MG63 (cell line): ENCODE measurements at regions not wholly inside any gene's neighbourhood (a gene's known extent, or its start where the extent isn't known, plus 50 kb on each side); places are given as distances from the start of the nearest gene placed in this dataset.

Experiments
- DNase-seq: peaks from one replicate; pipeline ENCODE4 v3.0.0-alpha.2; 2020
- H3K27me3 ChIP-seq: fragments of 250-450 bp; sonication (Bioruptor Pico); 2 replicates; pipeline ENCODE4 v1.5.1; 2020; ENCODE audit warnings: mild to moderate bottlenecking, moderate library complexity
- H3K36me3 ChIP-seq: fragments of 250-450 bp; sonication (Bioruptor Pico); 2 replicates; pipeline ENCODE4 v1.5.1; 2020; ENCODE audit warnings: mild to moderate bottlenecking, moderate library complexity
- H3K4me3 ChIP-seq: fragments of 250-450 bp; sonication (Bioruptor Pico); 2 replicates; pipeline ENCODE4 v1.5.1; 2020; ENCODE audit warnings: mild to moderate bottlenecking, moderate library complexity
- H3K9me3 ChIP-seq: fragments of 250-450 bp; sonication (Bioruptor Pico); 2 replicates; pipeline ENCODE4 v1.5.1; 2020; ENCODE audit warnings: mild to moderate bottlenecking, moderate library complexity

GRCh38 chr6:142500250-142500786, 198.5 kb downstream of the ADGRG6 start:
- no peak for DNase-seq
- Histone ChIP-seq H3K36me3 (no peaks in the 10 kb centered on the region), H3K27me3 (no peaks in the 10 kb centered on the region), H3K4me3 (no peak overlapping the region), H3K9me3 (peaks cover 4% of the 10 kb centered on the region; the same call in 1 of the 2 replicates)

- no peaks in the 10 kb centered on the region for H3K27me3 ChIP-seq
- H3K36me3 ChIP-seq = no peaks in the 10 kb centered on the region
- no peak for DNase-seq
- H3K4me3 ChIP-seq = no peak overlapping the region
- peaks cover 4% of the 10 kb centered on the region; the same call in 1 of the 2 replicates for H3K9me3 ChIP-seq
These were observed 200.0 kb downstream of the ADGRG6 start for GRCh38 chr6:142501795-142502194.

- no peaks in the 10 kb centered on the region for H3K36me3 ChIP-seq
- H3K27me3 ChIP-seq = no peaks in the 10 kb centered on the region
- peaks cover 4% of the 10 kb centered on the region; the same call in 1 of the 2 replicates for H3K9me3 ChIP-seq
- H3K4me3 ChIP-seq = no peak overlapping the region
- DNase-seq = no peak
These were observed 205.3 kb downstream of the ADGRG6 start for GRCh38 chr6:142507065-142507464.

- Histone ChIP-seq H3K27me3 (no peaks in the 10 kb centered on the region), H3K4me3 (no peak overlapping the region), H3K9me3 (no peaks in the 10 kb centered on the region), H3K36me3 (no peaks in the 10 kb centered on the region)
- no peak for DNase-seq
These were observed 208.4 kb downstream of the ADGRG6 start for GRCh38 chr6:142510211-142510610.

DNA sequence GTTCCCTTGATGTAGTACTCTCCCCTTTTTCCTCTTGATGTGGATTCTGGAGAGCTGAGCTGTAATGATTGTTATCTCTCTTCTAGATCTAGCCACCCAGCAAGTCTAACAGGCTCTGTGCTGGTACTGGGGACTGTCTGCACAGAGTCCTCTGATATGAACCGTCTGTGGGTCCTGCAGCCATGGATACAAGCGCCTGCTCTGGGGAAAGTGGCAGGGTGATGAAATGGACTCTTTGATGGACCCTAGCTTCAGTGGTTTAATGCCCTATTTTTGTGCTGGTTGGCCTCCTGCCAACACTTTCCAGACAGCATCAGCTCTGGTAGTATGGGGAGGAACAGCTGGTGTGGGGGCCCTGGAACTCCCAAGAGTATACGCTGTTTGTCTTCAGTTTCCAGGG, 216.3 kb downstream of the ADGRG6 start:
- H3K36me3 ChIP-seq = no peaks in the 10 kb centered on the region
- no peaks in the 10 kb centered on the region for H3K27me3 ChIP-seq
- 0 out of 2 replicates have a peak, but pooled peaks cover 3% of the 10 kb centered on the region for H3K9me3 ChIP-seq
- H3K4me3 ChIP-seq = no peak overlapping the region
- no peak for DNase-seq

- no peaks in the 10 kb centered on the region for H3K27me3 ChIP-seq
- 0 out of 2 replicates have a peak, but pooled peaks cover 3% of the 10 kb centered on the region for H3K9me3 ChIP-seq
- H3K4me3 ChIP-seq = no peak overlapping the region
- H3K36me3 ChIP-seq = no peaks in the 10 kb centered on the region
- DNase-seq = no peak
These were observed 217.0 kb downstream of the ADGRG6 start for GRCh38 chr6:142518761-142519160.

- Histone ChIP-seq H3K27me3 (no peaks in the 10 kb centered on the region), H3K36me3 (no peaks in the 10 kb centered on the region), H3K9me3 (no peaks in the 10 kb centered on the region), H3K4me3 (no peak overlapping the region)
- DNase-seq = no peak
These were observed 220.0 kb downstream of the ADGRG6 start for GRCh38 chr6:142521791-142522190.

DNA sequence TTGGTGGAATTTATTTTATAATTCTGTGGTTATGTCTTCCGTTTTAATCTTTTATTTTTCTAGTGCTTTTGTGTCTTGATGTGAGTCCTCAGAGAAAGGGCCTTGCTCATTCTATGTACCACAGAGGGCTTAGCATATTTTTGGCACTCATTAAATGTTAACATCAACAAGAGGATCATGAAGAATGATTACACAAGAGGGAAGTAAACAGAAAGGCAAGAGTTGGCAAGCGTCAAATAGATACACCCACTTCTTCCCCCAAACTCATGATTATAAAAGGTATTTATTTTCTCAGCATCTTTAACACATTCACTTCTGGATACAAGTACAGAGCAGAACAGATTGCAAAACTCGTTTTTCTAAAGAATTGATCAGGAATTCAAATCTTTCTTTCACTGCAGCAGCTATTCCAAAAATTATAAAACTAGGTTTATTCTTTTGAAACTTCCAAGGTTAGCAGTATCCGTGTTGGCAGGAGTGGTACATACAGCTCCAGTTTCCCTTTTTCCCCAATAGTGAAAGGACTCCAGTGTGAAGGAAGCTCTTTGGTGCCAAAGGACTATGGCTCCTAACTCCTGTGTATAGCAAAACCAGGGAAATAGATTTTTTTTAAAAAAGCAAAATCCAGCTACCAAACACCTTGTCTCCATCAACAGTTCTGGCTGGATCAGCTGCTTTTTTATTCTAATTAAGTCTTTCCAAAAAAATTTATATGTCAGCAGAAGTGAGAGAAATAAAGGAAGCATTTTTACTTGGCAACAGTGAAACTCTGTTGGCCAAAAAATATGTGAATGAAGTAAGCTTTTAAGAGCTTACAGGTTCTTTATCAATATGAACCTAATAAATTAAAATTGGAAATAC, 221.9 kb downstream of the ADGRG6 start:
- DNase-seq = no peak
- Histone ChIP-seq H3K27me3 (no peaks in the 10 kb centered on the region), H3K36me3 (no peaks in the 10 kb centered on the region), H3K4me3 (no peak overlapping the region), H3K9me3 (no peaks in the 10 kb centered on the region)

DNA sequence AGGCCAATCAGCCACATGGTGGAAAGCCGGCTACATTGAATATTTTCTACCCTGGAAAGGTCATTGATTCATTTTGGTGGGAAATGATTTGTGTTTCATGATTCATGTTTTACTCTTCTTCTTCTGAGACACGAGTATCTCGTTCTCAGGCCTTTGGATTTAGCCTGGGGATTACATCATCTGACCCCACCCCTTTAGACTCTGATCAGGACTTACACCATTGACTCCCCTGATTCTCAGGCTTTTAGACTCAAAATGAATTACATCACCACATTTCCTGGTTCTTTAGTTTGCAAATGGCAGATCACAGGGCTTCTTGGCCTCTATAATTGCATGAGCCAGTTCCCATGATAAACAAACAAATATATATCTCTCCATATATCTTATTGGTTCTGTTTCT, 228.8 kb downstream of the ADGRG6 start:
- no peak for DNase-seq

GRCh38 chr6:142531727-142532126, 229.9 kb downstream of the ADGRG6 start:
- DNase-seq = no peak
- Histone ChIP-seq H3K4me3 (no peak overlapping the region), H3K9me3 (peaks cover 2% of the 10 kb centered on the region; the same call in 1 of the 2 replicates), H3K36me3 (no peaks in the 10 kb centered on the region), H3K27me3 (no peaks in the 10 kb centered on the region)

More for the DNA sequence above, 228.8 kb downstream of the ADGRG6 start:
- Histone ChIP-seq H3K36me3 (no peaks in the 10 kb centered on the region), H3K4me3 (no peak overlapping the region), H3K9me3 (peaks cover 2% of the 10 kb centered on the region; the same call in 1 of the 2 replicates), H3K27me3 (no peaks in the 10 kb centered on the region)

GRCh38 chr6:142534076-142534475, 232.3 kb downstream of the ADGRG6 start:
- Histone ChIP-seq H3K27me3 (no peaks in the 10 kb centered on the region), H3K9me3 (peaks cover 2% of the 10 kb centered on the region; the same call in 1 of the 2 replicates), H3K4me3 (no peak overlapping the region), H3K36me3 (no peaks in the 10 kb centered on the region)
- no peak for DNase-seq

DNA sequence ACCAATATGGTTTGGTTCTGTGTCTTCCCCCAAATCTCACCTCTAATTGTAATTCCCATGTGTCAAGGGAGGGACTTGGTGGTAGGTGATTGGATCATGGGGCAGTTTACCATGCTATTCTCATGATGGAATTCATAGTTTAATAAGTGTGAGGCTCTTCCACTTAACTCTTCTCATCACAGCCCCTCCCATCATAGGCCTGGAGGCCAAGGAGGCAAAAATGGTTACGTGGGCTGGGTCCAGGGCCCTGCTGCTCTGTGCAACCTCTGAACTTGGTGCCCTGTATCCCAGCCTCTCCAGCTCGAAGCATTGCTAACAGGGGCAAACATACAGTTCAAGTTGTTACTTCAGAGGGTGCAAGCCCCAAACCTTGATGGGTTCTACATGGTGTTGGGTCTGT, 232.7 kb downstream of the ADGRG6 start:
- no peaks in the 10 kb centered on the region for H3K27me3 ChIP-seq
- no peaks in the 10 kb centered on the region for H3K36me3 ChIP-seq
- no peak overlapping the region for H3K4me3 ChIP-seq
- peaks cover 2% of the 10 kb centered on the region; the same call in 1 of the 2 replicates for H3K9me3 ChIP-seq
- DNase-seq = no peak

GRCh38 chr6:142537612-142538478, 236.0 kb downstream of the ADGRG6 start:
- peak; percentile 17 for DNase-seq
- Histone ChIP-seq H3K36me3 (no peaks in the 10 kb centered on the region), H3K27me3 (no peaks in the 10 kb centered on the region), H3K9me3 (peaks cover 2% of the 10 kb centered on the region; the same call in 1 of the 2 replicates), H3K4me3 (no peak overlapping the region)

DNA sequence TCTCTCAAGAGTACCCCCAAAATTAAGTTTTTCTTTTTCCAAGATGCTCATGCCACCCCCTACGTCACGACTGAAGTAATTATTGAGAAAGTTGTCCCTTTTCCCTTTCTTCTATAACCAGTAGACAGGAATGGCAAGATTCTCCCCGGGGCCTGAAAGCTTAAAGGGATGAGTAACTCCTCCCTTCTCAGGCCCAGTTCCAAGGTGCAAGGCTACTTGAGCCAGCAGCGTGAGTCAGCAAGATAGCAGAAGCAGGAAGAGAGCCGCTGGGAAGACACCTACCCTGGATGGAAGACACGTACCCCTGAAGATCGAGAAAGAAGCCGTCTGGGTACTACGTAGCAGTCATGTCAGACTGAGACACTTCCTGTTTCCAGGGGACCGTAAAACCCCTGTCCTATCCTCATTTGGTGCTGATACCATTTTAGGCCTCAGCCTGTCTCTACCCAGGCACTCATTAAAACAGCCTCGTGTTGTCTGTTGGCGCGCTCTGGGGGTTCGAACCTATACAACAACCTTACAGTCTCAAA, 241.0 kb downstream of the ADGRG6 start:
- DNase-seq = peak; percentile 86
- Histone ChIP-seq H3K27me3 (no peaks in the 10 kb centered on the region), H3K36me3 (no peaks in the 10 kb centered on the region), H3K4me3 (no peak overlapping the region), H3K9me3 (no peaks in the 10 kb centered on the region)

DNA sequence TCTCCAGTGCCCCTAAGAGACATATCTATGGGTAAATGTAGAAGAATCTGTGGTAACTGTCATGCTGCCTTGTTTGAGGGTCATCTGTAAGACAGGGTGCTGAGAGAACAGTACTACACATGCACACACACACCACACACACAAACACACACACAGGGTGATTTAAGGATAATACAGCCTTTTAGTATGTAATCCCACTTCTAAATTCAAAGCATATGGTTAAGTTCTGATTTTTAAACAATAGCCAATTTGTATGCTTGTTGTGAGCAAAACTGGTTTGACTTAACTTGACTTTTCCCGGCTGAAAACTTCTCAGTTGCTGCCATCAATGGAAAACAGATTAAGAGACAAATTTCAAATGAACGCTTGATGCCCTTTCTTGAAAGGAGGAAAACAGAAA, 241.8 kb downstream of the ADGRG6 start:
- no peak overlapping the region for H3K4me3 ChIP-seq
- H3K36me3 ChIP-seq = no peaks in the 10 kb centered on the region
- no peak for DNase-seq
- H3K9me3 ChIP-seq = no peaks in the 10 kb centered on the region
- no peaks in the 10 kb centered on the region for H3K27me3 ChIP-seq

- Histone ChIP-seq H3K27me3 (no peaks in the 10 kb centered on the region), H3K4me3 (no peak overlapping the region), H3K9me3 (no peaks in the 10 kb centered on the region), H3K36me3 (no peaks in the 10 kb centered on the region)
- DNase-seq = no peak
These were observed 242.5 kb downstream of the ADGRG6 start for GRCh38 chr6:142544199-142544838.
